NCI-H345 treated with DMSO at 0.1 percent for 48 hours (cell line): ENCODE measurements at regions not wholly inside any gene's neighbourhood (a gene's known extent, or its start where the extent isn't known, plus 50 kb on each side); places are given as distances from the start of the nearest gene placed in this dataset.
A peak's percentile ranks its signal among the peaks of the same experiment; 100 is the strongest.

Source experiments
- DNase-seq: peaks from one replicate; lab custom pipeline; 2025; ENCODE audit not compliant: unreplicated experiment; lab: John Stamatoyannopoulos, UW

- DNase-seq, result no peak
These were observed 88.4 kb downstream of the ENGASE start for GRCh38 chr17:79163071-79163470.

DNA sequence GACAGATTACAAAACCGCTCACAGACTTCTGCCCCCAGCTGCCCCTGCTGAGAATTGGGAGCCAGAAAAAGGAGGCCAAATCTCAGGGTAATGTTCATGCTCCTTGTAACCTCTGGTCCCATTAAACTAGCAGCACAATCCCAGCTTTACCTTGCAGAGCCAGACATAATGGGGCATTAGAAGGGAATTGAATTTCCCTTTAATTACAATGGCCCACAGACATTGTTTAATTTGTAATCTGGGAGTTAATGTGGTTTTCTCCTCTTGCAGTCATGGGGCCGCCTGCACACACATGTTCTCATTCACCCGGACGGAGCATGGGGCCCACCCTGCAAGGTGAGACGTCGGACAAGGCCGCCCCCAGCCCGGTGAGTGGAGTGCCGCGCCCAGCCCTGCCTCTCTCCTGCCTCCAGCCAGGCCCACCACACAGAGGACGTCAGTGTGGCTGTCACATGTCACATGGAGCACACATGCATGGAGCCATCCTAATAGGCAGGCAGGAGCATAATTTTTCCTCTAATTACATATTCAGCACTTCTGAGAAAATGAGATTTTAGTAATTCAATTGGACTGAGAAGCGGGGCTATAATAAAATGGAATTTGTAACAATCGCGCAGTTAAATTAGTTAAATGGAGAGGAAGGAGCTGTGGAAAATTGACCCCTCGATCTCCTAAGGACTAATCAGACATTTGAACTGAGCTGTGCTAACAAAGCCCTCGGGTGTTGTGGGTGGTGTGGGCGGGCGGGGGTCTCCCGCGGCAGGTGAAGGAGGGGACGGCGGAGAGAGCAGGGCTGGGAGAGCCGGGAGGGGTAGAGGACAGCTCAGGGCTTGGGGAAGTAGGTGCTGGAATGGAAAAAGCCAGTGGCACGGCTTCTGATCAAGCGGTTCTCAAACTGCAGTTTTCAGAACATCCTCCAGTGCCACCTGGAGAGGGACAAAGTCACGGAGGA lies 87.7 kb downstream of the ENGASE start:
- DNase-seq, result no peak

DNA sequence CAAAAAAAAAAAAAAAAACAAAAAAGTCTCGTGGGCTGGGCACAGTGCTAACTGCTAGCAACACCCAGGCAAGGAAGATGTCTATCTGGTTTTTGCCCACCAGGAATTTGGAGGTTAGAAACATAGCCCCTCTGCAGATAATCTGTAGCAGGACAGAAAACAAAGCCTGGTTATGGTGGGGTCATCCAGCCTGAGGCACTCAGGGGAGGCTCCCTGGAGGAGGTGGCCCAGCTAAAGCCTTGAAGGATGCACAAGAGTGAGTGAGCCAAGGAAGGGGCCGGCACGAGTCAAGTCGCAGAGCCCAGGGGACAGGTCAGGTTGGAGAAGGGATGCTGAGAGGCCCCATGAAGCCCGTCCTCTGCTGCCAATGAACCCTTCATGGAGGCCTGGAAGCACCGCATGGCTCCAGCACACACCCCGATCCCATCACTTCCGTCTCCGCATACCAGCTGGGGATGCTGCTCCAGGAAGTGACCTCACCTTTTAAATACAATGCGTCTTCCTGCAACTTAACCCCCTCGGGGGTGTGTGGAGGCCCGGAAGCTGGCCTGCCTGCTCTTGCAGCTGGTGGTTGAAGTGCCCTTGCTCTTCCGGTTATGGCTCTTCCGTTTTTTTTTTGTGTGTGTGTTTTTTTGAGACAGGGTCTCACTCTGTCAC lies 86.5 kb downstream of the ENGASE start:
- no peak for DNase-seq

GRCh38 chr17:79159926-79160325 lies 85.3 kb downstream of the ENGASE start:
- no peak for DNase-seq

DNA sequence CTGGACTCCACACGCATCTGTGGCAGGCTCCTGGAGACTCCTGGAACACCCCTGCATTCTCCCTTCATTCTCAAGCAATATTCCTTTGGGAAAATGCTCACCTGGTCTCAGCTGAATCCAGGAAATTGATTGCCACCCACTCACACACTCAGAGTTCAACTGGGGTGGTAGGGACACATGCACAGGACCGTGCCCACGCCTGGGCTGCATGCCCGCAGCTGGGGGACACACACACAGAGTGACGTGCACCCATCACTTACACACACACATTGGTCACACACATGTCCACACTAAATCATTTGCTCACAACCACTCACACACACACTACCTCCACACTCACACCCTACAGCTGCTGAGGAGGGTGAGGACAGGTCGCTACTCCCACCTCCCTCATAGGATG lies 84.8 kb downstream of the ENGASE start:
- no peak for DNase-seq

- no peak for DNase-seq
These were observed 82.0 kb downstream of the ENGASE start for GRCh38 chr17:79156463-79157095.

DNA sequence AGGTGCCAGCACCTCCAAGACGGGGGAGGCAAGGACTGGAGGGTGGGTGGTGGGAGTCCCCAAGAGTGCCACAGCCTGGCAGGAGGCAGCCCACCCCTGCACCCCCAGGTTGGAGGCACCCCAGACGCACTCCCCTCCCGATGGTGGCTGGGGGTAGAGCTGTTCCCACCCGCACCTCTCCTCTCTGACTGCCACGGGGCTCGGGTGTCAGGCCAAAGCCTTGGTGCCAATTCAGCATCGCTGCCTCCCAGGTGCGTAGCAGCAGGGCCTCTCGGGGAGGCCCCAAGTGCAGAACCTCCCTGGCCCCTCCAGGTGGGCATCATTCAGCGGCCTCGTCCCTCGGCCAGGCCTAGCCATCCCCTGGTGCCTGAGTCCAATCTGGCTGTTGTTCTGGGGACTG lies 81.1 kb downstream of the ENGASE start:
- no peak for DNase-seq

- DNase-seq, result no peak
These were observed 80.4 kb downstream of the ENGASE start for GRCh38 chr17:79154951-79155585.

DNA sequence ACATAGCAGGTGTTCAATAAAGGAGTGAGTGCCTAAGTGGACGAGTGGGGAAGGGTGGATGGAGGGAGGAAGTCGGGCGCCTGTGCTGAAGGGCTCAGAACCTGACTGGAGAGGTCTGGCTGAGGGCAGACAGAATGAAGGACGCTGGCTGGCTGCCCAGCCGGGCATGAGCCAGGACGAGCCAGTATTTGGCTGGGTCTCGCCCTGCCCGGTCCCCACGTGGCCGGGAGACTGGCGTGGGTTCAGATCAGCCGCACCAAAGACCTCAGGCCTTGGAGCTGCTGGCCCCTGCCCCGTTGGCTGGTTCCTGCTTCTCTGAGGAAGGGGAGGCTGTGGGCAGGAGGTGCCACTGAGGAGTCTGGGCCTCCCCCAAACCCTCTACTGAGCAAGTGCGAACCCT lies 79.8 kb downstream of the ENGASE start:
- no peak for DNase-seq

- DNase-seq, result no peak
These were observed 78.9 kb downstream of the ENGASE start for GRCh38 chr17:79153367-79154130.

GRCh38 chr17:79152636-79153035 lies 78.0 kb downstream of the ENGASE start:
- DNase-seq, result no peak

DNA sequence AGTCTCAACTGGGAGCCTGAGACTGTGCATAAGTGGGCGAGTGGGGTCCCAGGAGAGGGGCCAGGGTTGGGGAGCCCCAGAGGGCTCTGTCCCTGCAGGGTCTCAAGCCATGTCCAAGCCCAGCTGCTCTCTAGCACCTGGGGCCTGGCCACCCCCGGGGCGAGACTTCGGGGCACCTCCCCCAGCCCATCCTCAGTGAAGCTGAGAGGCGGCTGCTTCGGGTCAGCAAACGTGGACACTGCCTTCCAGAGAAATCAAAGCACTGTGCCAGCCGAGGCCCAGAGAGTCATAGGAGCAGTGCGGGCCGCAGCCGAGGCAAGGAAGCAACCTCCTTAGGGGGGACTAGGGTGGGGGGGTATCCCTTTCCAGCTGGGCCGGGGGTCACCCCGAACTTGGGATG lies 77.5 kb downstream of the ENGASE start:
- no peak for DNase-seq

- DNase-seq, result no peak
These were observed 76.2 kb downstream of the ENGASE start for GRCh38 chr17:79150799-79151198.

DNA sequence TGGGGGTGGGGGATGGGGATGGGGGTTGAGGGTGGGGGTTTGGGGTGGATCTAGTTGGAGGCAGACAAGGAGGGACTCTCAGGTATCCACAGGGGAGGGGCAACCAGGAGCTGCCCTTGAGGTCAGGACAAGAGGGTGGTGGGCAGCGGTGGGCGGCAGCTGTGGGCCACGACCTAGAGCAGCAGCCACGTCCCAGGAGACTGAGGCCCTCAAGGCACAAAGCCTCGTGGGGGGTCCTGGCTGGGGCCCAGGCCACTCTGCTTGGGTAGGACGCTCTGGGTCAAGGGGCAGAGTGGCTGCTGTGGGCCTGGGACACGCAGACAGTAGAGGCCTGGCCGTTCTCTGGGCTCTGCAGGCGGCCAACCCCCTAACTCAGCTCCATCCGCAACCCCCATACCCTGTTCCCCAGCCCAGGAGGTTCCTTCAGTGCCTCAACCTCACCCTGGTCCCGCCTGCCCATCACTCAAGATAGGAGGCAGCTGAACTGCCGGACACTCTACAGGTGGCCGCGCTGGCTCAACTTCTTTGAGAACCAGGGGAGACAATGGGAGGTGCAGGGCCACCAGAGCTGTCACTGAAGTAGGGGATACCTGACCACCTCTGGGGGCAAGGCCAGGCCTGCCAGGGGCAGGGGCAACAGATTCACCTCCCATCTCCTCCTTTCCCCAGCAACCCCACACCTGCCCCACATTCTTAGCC lies 75.6 kb downstream of the ENGASE start:
- DNase-seq, result no peak

- no peak for DNase-seq
These were observed 74.0 kb downstream of the ENGASE start for GRCh38 chr17:79148584-79148983.

DNA sequence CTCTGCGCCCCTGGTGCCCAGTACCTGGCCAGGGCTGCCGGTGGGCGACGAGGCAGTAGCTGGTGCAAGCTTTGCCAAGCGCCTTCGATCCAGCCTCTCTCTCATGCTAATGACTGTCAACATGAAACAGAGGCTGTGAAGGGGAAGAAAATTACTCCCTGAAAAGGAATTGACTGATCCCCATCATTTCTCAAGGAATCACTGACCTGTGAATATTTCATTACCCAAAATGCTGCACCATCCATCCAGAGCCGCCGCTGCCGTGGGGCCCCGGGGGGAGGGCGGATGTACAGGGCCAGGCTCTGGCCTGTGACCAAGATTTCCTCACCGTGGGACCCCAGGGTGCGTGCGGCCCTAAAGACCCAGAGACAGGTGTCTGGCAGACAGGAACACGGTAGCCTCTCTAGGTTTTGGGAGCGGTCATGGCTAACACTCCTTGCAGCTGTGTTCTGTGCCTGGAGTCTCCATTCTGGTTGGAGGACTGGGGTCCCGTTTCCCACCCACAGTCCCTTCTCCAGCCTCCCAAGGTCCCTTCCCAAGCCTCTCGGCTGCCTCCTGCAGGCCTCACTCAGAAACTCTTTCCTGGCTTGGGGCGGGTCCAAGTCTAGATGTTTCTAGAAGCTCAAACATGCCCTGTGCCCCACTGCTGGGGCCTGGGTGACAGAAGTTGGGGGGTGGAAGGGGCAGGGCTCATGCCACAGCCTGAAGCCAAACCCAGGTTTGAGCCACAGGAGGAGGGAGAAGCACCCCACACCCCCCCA lies 73.3 kb downstream of the ENGASE start:
- DNase-seq, result no peak

DNA sequence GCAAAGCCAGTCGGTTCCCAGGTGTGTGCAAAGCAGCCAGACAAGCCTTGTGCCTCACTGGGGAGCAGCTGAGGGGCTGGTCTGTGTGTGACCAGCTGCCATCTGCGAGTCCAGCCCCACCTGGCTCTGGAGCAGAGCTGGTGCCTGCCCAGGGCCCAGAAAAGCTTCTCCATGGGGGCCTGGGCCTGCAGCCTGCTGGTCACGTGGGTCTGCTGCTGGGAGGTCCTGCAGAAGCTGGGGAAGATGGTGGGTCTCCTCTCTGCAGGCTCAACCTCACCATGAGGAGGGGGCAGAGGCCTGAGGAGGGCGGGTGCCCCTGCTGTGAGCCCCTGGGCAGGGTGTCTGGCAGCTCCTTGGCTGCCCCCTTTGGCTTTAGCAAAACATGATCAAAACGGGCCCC lies 71.9 kb downstream of the ENGASE start:
- peak; percentile 27 for DNase-seq

DNA sequence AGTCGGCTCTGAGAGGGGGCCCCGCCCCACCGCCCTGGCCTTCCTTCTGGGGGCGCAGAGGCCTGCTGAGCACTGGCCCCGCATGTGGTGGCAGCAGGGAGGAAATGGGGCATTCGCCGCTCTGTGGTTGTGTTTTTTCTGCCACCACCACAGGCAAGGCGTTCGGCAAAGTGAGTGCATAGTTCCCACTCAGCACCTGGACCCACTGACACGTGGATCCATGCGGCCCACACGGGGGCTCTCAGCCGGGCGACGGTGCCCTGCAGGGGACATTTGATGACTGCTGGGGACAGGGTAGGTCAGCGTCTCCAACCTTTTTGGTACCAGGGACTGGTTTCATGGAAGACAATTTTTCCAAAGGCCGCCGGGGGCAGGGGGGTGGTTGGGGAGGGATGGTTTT lies 70.9 kb downstream of the ENGASE start:
- no peak for DNase-seq

- no peak for DNase-seq
These were observed 69.5 kb downstream of the ENGASE start for GRCh38 chr17:79144133-79144532.
